A549 (cell line): ENCODE measurements at regions not wholly inside any gene's neighbourhood (a gene's known extent, or its start where the extent isn't known, plus 50 kb on each side); places are given as distances from the start of the nearest gene placed in this dataset.

Source experiments
- ATAC-seq, 2 experiments: fragments of 200-7000 bp in 1 of 2; fragments of >200 bp in 1 of 2; cut with Nextera tagmentation in 1 of 2; cut with Tn5 transposase in 1 of 2; 3 replicates each; pipeline versions ENCODE4 v1.8.0 to v1.9.1; 2018 to 2020; ENCODE audit warnings: mild to moderate bottlenecking in 1 of 2, moderate library complexity in 1 of 2
- CTCF ChIA-PET: fragments of 300-600 bp; sonication (Branson Sonifier 250); formaldehyde crosslinking; extraction: SDS; loops from one replicate; lab custom pipeline; 2021; ENCODE audit warnings: antibody characterized with exemption, inconsistent platforms; lab: Yijun Ruan, JAX
- POLR2A ChIA-PET: fragments of 350-600 bp; formaldehyde crosslinking; extraction: SDS; loops from one replicate; lab custom pipeline; 2021; ENCODE audit warnings: antibody characterized with exemption, inconsistent platforms; lab: Yijun Ruan, JAX
- DNase-seq, 2 experiments: peaks; one replicate each; pipeline versions ENCODE4 v3.0.0 to v3.0.0-alpha.2; 2011 to 2016; ENCODE audit warnings: low read depth in 1 of 2, low spot score in 1 of 2
- FAIRE-seq: peaks from 2 replicates; lab custom pipeline; 2011; peaks lifted over from hg19 to GRCh38; lab: Jason Lieb, UNC
- H3K27ac ChIP-seq, 2 experiments: fragments of >200 bp; sonication (Bioruptor Twin); formaldehyde crosslinking; 3 replicates each; pipeline ENCODE4 v1.5.1; 2016 to 2017
- H3K4me1 ChIP-seq: fragments of >200 bp; sonication (Bioruptor Twin); formaldehyde crosslinking; 3 replicates; pipeline ENCODE4 v1.6.1; 2016
- H3K4me2 ChIP-seq: fragments of >200 bp; sonication (Bioruptor Twin); formaldehyde crosslinking; 3 replicates; pipeline ENCODE4 v1.6.1; 2016
- H3K4me3 ChIP-seq: fragments of >200 bp; sonication (Bioruptor Twin); formaldehyde crosslinking; 3 replicates; pipeline ENCODE4 v1.5.1; 2016
- H3K9me3 ChIP-seq: fragments of >200 bp; sonication (Bioruptor Twin); formaldehyde crosslinking; 3 replicates; pipeline ENCODE4 v1.6.1; 2016
- CBX2 ChIP-seq: fragments of 200-600 bp; sonication (generic); IDR thresholded peaks from 2 replicates; pipeline ENCODE4 v1.6.1; 2016; ENCODE audit warnings: low read depth, mild to moderate bottlenecking, borderline replicate concordance
- E2F6 ChIP-seq: IDR thresholded peaks from 2 replicates; pipeline ENCODE4 v1.6.1; 2012; ENCODE audit warnings: low read depth, borderline replicate concordance
- ELK1 ChIP-seq: fragments of 150-350 bp; IDR thresholded peaks from 2 replicates; pipeline ENCODE4 v1.6.1; 2014; ENCODE audit warnings: low read depth, mild to moderate bottlenecking, low read length
- FOSL2 ChIP-seq, 2 experiments: fragments of 450-650 bp in 1 of 2; fragments of >200 bp in 1 of 2; sonication (Bioruptor Twin) in 1 of 2; formaldehyde crosslinking; IDR thresholded peaks; 2 replicates each; pipeline versions ENCODE4 v1.5.0 to v1.6.1; 2016 to 2020; ENCODE audit warnings: mild to moderate bottlenecking in 1 of 2, moderate library complexity in 1 of 2
- GATA3 ChIP-seq: IDR thresholded peaks from 2 replicates; pipeline ENCODE4 v1.6.1; 2012; ENCODE audit warnings: borderline replicate concordance
- HMGXB4 ChIP-seq: fragments of 250-450 bp; sonication (Bioruptor Pico); IDR thresholded peaks from 2 replicates; pipeline ENCODE4 v1.5.0; 2021; ENCODE audit warnings: mild to moderate bottlenecking, moderate library complexity, borderline replicate concordance
- HOXB5 ChIP-seq: fragments of 250-450 bp; sonication (Bioruptor Pico); IDR thresholded peaks from 2 replicates; pipeline ENCODE4 v1.5.0; 2020; ENCODE audit warnings: mild to moderate bottlenecking, moderate library complexity
- JUN ChIP-seq, 2 experiments: fragments of >200 bp; sonication (Bioruptor Twin); formaldehyde crosslinking; IDR thresholded peaks; 2 replicates in 1 of 2; 3 replicates in 1 of 2; pipeline ENCODE4 v1.6.1; 2016 to 2017
- JUNB ChIP-seq: fragments of >200 bp; sonication (Bioruptor Twin); formaldehyde crosslinking; IDR thresholded peaks from 2 replicates; pipeline ENCODE4 v1.6.1; 2016
- KDM5A ChIP-seq: fragments of 200-600 bp; sonication (generic); IDR thresholded peaks from 2 replicates; pipeline ENCODE4 v1.6.1; 2016; ENCODE audit warnings: antibody characterized with exemption, mild to moderate bottlenecking
- MAFK ChIP-seq: fragments of 450-650 bp; IDR thresholded peaks from 2 replicates; pipeline ENCODE4 v1.6.1; 2014; ENCODE audit not compliant: partially characterized antibody
- MAZ ChIP-seq: fragments of 150-350 bp; IDR thresholded peaks from 2 replicates; pipeline ENCODE4 v1.6.1; 2014; ENCODE audit warnings: antibody characterized with exemption, low read depth, low read length, borderline replicate concordance
- MYC ChIP-seq: IDR thresholded peaks from 2 replicates; pipeline ENCODE4 v1.6.1; 2012; ENCODE audit warnings: mild to moderate bottlenecking, inconsistent platforms, low read length, improper control_type of control experiment, borderline replicate concordance
- NFE2L2 ChIP-seq: fragments of 150-350 bp; conservative IDR thresholded peaks from 2 replicates; pipeline ENCODE4 v1.6.1; 2014; ENCODE audit warnings: low read length
- NR3C1 ChIP-seq: fragments of >200 bp; sonication (Bioruptor Twin); formaldehyde crosslinking; IDR thresholded peaks from 3 replicates; pipeline ENCODE4 v1.6.1; 2017
- POLR2A ChIP-seq: IDR thresholded peaks from 2 replicates; pipeline ENCODE4 v1.6.1; 2012; ENCODE audit warnings: mild to moderate bottlenecking, low read length
- POLR2AphosphoS2 ChIP-seq: conservative IDR thresholded peaks from 2 replicates; pipeline ENCODE4 v1.6.1; 2012; ENCODE audit warnings: low read length, improper control_type of control experiment, inconsistent platforms
- RCOR1 ChIP-seq: fragments of 150-350 bp; IDR thresholded peaks from 2 replicates; pipeline ENCODE4 v1.6.1; 2014; ENCODE audit warnings: antibody characterized with exemption, low read length, low read depth
- RFX5 ChIP-seq: fragments of 450-650 bp; IDR thresholded peaks from 2 replicates; pipeline ENCODE4 v1.7.1; 2014; ENCODE audit warnings: antibody characterized with exemption, mild to moderate bottlenecking, moderate library complexity
- RNF2 ChIP-seq: fragments of 200-600 bp; sonication (generic); IDR thresholded peaks from 2 replicates; pipeline ENCODE4 v1.6.1; 2016; ENCODE audit warnings: low read depth, mild to moderate bottlenecking, antibody characterized with exemption, moderate library complexity, borderline replicate concordance
- TP53 ChIP-seq: fragments of 250-450 bp; sonication (Bioruptor Pico); IDR thresholded peaks from 2 replicates; pipeline ENCODE4 v1.5.0; 2021; ENCODE audit warnings: mild to moderate bottlenecking, moderate library complexity
- USF2 ChIP-seq: fragments of 450-650 bp; IDR thresholded peaks from 2 replicates; pipeline ENCODE4 v1.6.1; 2014; ENCODE audit warnings: antibody characterized with exemption
- ZFP36 ChIP-seq: fragments of 450-650 bp; IDR thresholded peaks from 2 replicates; pipeline ENCODE4 v1.6.1; 2014; ENCODE audit warnings: borderline replicate concordance; ENCODE audit not compliant: partially characterized antibody
- ZSCAN20 ChIP-seq: fragments of 250-450 bp; sonication (Bioruptor Pico); IDR thresholded peaks from 2 replicates; pipeline ENCODE4 v1.8.0; 2022; ENCODE audit warnings: mild to moderate bottlenecking, moderate library complexity
- WGBS: methylation state at CpG from one replicate; pipeline ENCODE4 v1.1.6; 2017; ENCODE audit errors: missing lambda C conversion rate; 5-methylcytosine and 5-hydroxymethylcytosine counted together

GRCh38 chr22:27417421-27417814 is 384.1 kb downstream of the MN1 start:
- POLR2A ChIA-PET: no interaction called here
- Histone ChIP-seq H3K9me3 (no peaks in the 10 kb centered on the region), H3K4me1 (peaks cover 15% of the 10 kb centered on the region), H3K27ac (no peak overlapping the region), H3K4me2 (no peak overlapping the region), H3K4me3 (no peak overlapping the region)
- TF ChIP-seq CBX2 (no peak), RFX5 (no peak), POLR2A (no peak), ZFP36 (no peak), ZSCAN20 (CRISPR knock-in tag) (no peak), MAZ (no peak), TP53 (CRISPR knock-in tag) (no peak), USF2 (no peak), GATA3 (no peak), MAFK (no peak), HOXB5 (CRISPR knock-in tag) (no peak), ELK1 (no peak), NFE2L2 (no peak), E2F6 (no peak), RCOR1 (no peak)
- ATAC-seq (no peak), FAIRE-seq (no peak), DNase-seq (no peak)
- 88% methylated on average over 5 of the region's 5 CpGs for WGBS
- CTCF ChIA-PET: interaction anchor here (1.3 to 4.3 kb wide), 2 partner anchors 12 to 56 kb away, joined by 4 to 26 read pairs; no protein-coding TSS in a partner anchor

GRCh38 chr22:27418261-27418660 is 383.3 kb downstream of the MN1 start:
- ATAC-seq: no peak
- no peak overlapping the region for H3K4me3 ChIP-seq
- H3K27ac ChIP-seq: no peak overlapping the region
- no peaks in the 10 kb centered on the region for H3K9me3 ChIP-seq
- 67% methylated on average over 7 of the region's 7 CpGs for WGBS
- no peak for FAIRE-seq
- TF ChIP-seq ELK1: no peak
- no peak for TF ChIP-seq JUN (IDR thresholded peaks at IDR 0.05)
- TF ChIP-seq NR3C1: no peak
- no peak for TF ChIP-seq RNF2
- TF ChIP-seq, all 56 proteins: peak for 0
- H3K4me1 ChIP-seq: peaks cover 15% of the 10 kb centered on the region
- DNase-seq: no peak
- ChIA-PET CTCF (interaction anchor here (4.3 kb wide), 1 partner anchor 13 kb away, joined by 26 read pairs; no protein-coding TSS in a partner anchor), POLR2A (no interaction called here)
- no peak overlapping the region for H3K4me2 ChIP-seq

GRCh38 chr22:27419473-27419872 is 382.1 kb downstream of the MN1 start:
- Histone ChIP-seq H3K27ac (no peak overlapping the region), H3K4me1 (peaks cover 15% of the 10 kb centered on the region), H3K4me2 (no peak overlapping the region), H3K9me3 (no peaks in the 10 kb centered on the region), H3K4me3 (no peak overlapping the region)
- CTCF ChIA-PET: interaction anchor here (1.3 to 4.3 kb wide), 3 partner anchors 11 to 384 kb away, joined by 3 to 26 read pairs (median 5); no protein-coding TSS in a partner anchor
- POLR2A ChIA-PET: no interaction called here
- no peak for FAIRE-seq
- 79% methylated on average over 7 of the region's 7 CpGs for WGBS
- TF ChIP-seq KDM5A: no peak
- TF ChIP-seq HMGXB4 (CRISPR knock-in tag): no peak
- TF ChIP-seq JUNB: no peak
- no peak for TF ChIP-seq MYC
- no peak for TF ChIP-seq POLR2AphosphoS2
- no peak for TF ChIP-seq FOSL2 (IDR thresholded peaks at IDR 0.05)
- TF ChIP-seq FOSL2 (CRISPR knock-in tag; IDR thresholded peaks at IDR 0.05): no peak
- no peak for DNase-seq
- no peak for ATAC-seq
